NCI-H146 (cell line): ENCODE measurements at regions not wholly inside any gene's neighbourhood (a gene's known extent, or its start where the extent isn't known, plus 50 kb on each side); places are given as distances from the start of the nearest gene placed in this dataset.
"Not testable (repeated sequence)": the region's sequence is repeated elsewhere in the genome, so short reads cannot be mapped to it uniquely, and the experiment has no call there.

Source experiments
- DNase-seq: peaks from one replicate; lab custom pipeline; 2025; lab: John Stamatoyannopoulos, UW

- no peak for DNase-seq
These were observed 86.5 kb upstream of the DLGAP1 start for GRCh38 chr18:4541588-4541987.

GRCh38 chr18:4536447-4536846 lies 81.3 kb upstream of the DLGAP1 start:
- no peak for DNase-seq

GRCh38 chr18:4528405-4528804 lies 73.3 kb upstream of the DLGAP1 start:
- no peak for DNase-seq

- not testable (repeated sequence) for DNase-seq
These were observed 72.7 kb upstream of the DLGAP1 start for GRCh38 chr18:4527826-4528225.

- no peak for DNase-seq
These were observed 69.0 kb upstream of the DLGAP1 start for GRCh38 chr18:4524096-4524495.

- DNase-seq = no peak
These were observed 56.1 kb upstream of the DLGAP1 start for GRCh38 chr18:4511166-4511565.

- peak; percentile 21 for DNase-seq
These were observed 55.6 kb upstream of the DLGAP1 start for GRCh38 chr18:4510711-4511110.

- DNase-seq = no peak
These were observed 55.1 kb upstream of the DLGAP1 start for GRCh38 chr18:4510160-4510559.
